Spleen (tissue), 7 donors: ENCODE measurements at regions not wholly inside any gene's neighbourhood (a gene's known extent, or its start where the extent isn't known, plus 50 kb on each side); places are given as distances from the start of the nearest gene placed in this dataset.

Experiments
- CTCF ChIP-seq, 11 experiments: fragments of 200-600 bp in 7 of 11; fragments of 450-650 bp in 4 of 11; sonication (generic) in 4 of 11; IDR thresholded peaks in 8 of 11; conservative IDR thresholded peaks in 3 of 11; 1 replicate in 7 of 11; 2 replicates in 4 of 11; pipeline versions ENCODE4 v1.4.0 to v1.8.0; 2016 to 2021; ENCODE audit warnings: antibody characterized with exemption in 11 of 11, inconsistent platforms in 4 of 11, mild to moderate bottlenecking in 1 of 11
- POLR2AphosphoS5 ChIP-seq, 3 donors: sonication (generic); formaldehyde crosslinking; IDR thresholded peaks; one replicate each; pipeline ENCODE4 v1.5.1; 2017; ENCODE audit warnings: antibody characterized with exemption in 3 of 3
- donor health status: DM: no; HTN: no; CAD: no; lungs with moderate emphysema.
- donor health status: DM: no; HTN: no; CAD: no.
- donor health status: DM: no; HTN: no; CAD: no.

- TF ChIP-seq CTCF (IDR thresholded peaks at IDR 0.05 in 8 of 11, conservative IDR thresholded peaks at IDR 0.05 in 3 of 11) (no peak), POLR2AphosphoS5 (IDR thresholded peaks at IDR 0.05) (no peak)
Measured at GRCh38 chr6:84842525-84843166, 78.2 kb upstream of the TBX18 start.
